GM20000 (cell line): ENCODE measurements at regions not wholly inside any gene's neighbourhood (a gene's known extent, or its start where the extent isn't known, plus 50 kb on each side); places are given as distances from the start of the nearest gene placed in this dataset.

Experiments used
- DNase-seq: peaks from one replicate; pipeline ENCODE4 v3.0.0; 2012; ENCODE audit warnings: low spot score
- CTCF ChIP-seq: IDR thresholded peaks from 2 replicates; pipeline ENCODE4 v1.5.1; 2012; ENCODE audit warnings: mild to moderate bottlenecking, control low read depth; ENCODE audit errors: extremely low read depth, missing control alignments

GRCh38 chr20:48348022-48348421 lies 479.8 kb downstream of the PREX1 start:
- TF ChIP-seq CTCF, result no peak
- DNase-seq, result no peak

DNA sequence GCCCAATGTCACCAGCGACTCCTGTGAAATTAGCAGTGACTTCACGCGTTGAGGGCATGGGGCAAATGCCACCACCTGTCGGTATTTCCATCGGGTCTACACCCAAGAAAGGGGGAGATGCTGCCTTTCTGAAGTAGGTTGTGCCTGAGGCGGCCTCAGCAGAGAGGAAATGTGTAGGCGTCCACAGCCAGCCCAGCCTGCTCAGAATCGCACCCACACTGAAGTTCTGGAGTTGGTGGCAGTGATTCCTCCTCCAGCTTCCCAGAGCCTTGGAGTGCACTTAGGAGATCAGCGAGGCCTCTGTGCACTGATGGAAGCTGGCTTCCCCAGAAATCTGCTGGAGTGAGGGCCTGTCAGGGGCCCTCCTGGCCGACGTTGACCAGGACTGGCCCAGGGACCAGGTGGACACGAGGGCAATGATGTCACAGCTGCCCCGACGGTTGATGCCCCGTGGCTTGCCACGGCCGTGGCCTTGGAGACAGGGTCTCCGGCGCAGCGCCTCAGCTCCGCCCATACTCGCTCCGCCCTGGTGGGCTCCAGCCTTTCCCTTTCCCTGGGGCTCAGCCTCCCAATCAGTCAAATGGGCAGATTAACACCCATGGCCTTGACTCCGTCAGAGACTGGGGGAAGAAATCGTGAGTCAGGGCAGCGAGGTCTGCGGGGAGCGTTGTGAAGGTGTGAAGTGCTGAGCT lies 484.8 kb downstream of the PREX1 start:
- no peak for DNase-seq
- TF ChIP-seq CTCF, result no peak

- TF ChIP-seq CTCF, result no peak
Measured at GRCh38 chr20:48340883-48341281, 486.9 kb downstream of the PREX1 start.

DNA sequence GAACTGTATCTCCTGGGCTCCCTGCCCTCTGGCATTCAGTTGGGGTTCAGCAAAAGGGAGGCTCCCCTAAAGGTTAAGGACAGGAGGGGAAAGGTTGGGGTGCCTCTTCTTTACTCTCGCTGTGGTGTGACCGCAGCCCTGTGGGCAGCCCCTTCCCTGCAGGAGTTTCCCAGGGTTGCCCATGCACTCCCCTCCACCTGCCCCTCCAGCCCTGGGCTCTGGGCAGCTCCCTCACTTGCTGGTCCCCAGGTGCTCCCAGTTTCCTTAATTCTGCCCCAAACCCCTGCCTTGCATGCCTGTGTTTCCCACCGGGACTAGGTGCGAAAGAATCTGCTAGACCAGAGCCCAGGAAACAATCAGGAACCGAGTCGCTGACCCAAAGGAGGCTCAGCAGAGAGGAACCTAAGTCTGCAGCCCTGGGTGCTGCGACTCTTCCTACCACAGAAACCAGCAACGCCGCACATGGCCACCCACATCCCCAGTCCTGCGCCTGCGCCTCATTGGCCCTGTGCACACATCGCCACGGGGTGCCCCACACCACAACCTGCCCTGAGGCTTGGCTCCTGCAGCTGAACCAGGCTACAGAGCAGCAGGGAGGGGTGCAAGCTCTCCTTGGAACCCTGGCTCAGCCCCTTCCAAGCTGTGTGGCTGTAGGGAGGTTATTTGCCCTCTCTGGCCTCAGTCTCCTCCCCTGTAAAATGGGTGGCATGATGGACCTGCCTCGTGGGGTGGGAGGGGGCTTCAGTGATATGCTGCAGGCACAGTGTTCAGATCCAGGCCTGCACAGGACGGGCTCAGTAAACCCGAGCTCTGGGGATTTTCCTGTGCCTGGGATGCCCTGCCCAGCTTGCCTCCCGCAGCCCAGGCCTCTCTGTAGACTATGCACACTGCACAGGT lies 487.6 kb downstream of the PREX1 start:
- peak; percentile 51 for DNase-seq
- no peak for TF ChIP-seq CTCF

More at GRCh38 chr20:48340883-48341281, 486.9 kb downstream of the PREX1 start:
- no peak for DNase-seq

- DNase-seq, result peak; percentile 74
- TF ChIP-seq CTCF, result no peak
Measured at GRCh38 chr20:48339190-48339985, 488.4 kb downstream of the PREX1 start.

DNA sequence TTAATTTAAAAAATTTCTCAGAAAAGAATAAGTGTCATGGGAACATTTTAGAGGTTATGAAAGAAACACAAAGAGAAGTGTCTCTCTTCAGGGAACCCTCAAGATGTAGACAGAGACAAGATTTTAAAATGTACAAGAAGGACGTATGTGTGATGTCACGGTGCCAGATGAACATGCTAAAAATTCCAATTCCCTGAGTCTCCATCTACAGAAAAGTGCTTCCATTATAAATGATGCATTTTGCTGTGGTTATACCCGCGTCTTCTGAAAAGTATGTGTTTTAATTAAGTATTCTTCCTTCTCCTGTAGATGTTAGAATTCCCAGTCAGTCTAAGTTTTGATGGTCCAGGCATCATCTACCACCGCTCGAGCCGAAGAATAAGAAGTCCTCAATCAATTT lies 489.1 kb downstream of the PREX1 start:
- DNase-seq, result no peak

More for the DNA sequence above, 489.1 kb downstream of the PREX1 start:
- no peak for TF ChIP-seq CTCF
